ENCODE measurements at regions not wholly inside any gene's neighbourhood (a gene's known extent, or its start where the extent isn't known, plus 50 kb on each side); places are given as distances from the start of the nearest gene placed in this dataset.

DNA sequence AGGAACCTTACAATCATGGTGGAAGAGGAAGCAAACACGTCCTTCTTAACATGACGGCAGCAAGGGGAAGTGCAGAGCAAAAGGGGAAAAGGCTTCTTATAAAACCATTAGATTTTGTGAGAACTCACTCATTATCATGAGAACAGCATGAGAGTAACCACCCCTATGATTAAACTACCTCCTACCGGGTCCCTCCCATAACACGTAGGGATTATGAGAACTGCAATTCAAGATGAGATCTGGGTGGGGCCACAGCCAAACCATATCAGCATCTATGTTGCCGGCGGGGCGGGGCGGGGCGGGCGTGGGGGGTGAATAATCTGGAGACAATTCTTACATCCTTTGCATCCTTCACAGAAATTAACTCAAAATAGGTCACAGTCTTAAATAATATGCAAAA, 58.8 kb upstream of the GFPT2 start:
- Histone ChIP-seq H3K9me3 (ENCODE audit: control insufficient read depth, insufficient read depth, low read length) (no peaks in the 10 kb centered on the region), H3K27me3 (ENCODE audit: control insufficient read depth, insufficient read depth, low read length) (no peaks in the 10 kb centered on the region), H3K4me3 (ENCODE audit: low read length) (no peak overlapping the region), H3K27ac (ENCODE audit: low read length) (no peak overlapping the region), H3K4me1 (ENCODE audit: control insufficient read depth, insufficient read depth, low read length) (no peaks in the 10 kb centered on the region), H3K36me3 (ENCODE audit: control insufficient read depth, insufficient read depth, low read length) (no peaks in the 10 kb centered on the region)
- no peak for DNase-seq (ENCODE audit: low read depth, low spot score)
- WGBS (ENCODE audit: insufficient coverage, insufficient read length), result no CpG with 5 or more reads among the region's 10 CpGs

- WGBS (ENCODE audit: insufficient coverage, insufficient read length), result no CpG with 5 or more reads among the region's 4 CpGs
- Histone ChIP-seq H3K27ac (ENCODE audit: low read length) (no peak overlapping the region), H3K9me3 (ENCODE audit: control insufficient read depth, insufficient read depth, low read length) (no peaks in the 10 kb centered on the region), H3K27me3 (ENCODE audit: control insufficient read depth, insufficient read depth, low read length) (no peaks in the 10 kb centered on the region), H3K4me1 (ENCODE audit: control insufficient read depth, insufficient read depth, low read length) (no peaks in the 10 kb centered on the region), H3K4me3 (ENCODE audit: low read length) (no peak overlapping the region), H3K36me3 (ENCODE audit: control insufficient read depth, insufficient read depth, low read length) (no peaks in the 10 kb centered on the region)
- DNase-seq (ENCODE audit: low read depth, low spot score), result no peak
Measured at GRCh38 chr5:180414176-180414575, 61.0 kb upstream of the GFPT2 start.

- Histone ChIP-seq H3K36me3 (ENCODE audit: control insufficient read depth, insufficient read depth, low read length) (no peaks in the 10 kb centered on the region), H3K4me3 (ENCODE audit: low read length) (no peak overlapping the region), H3K9me3 (ENCODE audit: control insufficient read depth, insufficient read depth, low read length) (no peaks in the 10 kb centered on the region), H3K27ac (ENCODE audit: low read length) (no peak overlapping the region), H3K4me1 (ENCODE audit: control insufficient read depth, insufficient read depth, low read length) (no peaks in the 10 kb centered on the region), H3K27me3 (ENCODE audit: control insufficient read depth, insufficient read depth, low read length) (no peaks in the 10 kb centered on the region)
- WGBS (ENCODE audit: insufficient coverage, insufficient read length), result no CpG with 5 or more reads among the region's 3 CpGs
- no peak for DNase-seq (ENCODE audit: low read depth, low spot score)
Measured at GRCh38 chr5:180421672-180422071, 68.5 kb upstream of the GFPT2 start.

GRCh38 chr5:180423133-180423532, 70.0 kb upstream of the GFPT2 start:
- no peaks in the 10 kb centered on the region for H3K4me1 ChIP-seq (ENCODE audit: control insufficient read depth, insufficient read depth, low read length)
- no CpG with 5 or more reads among the region's 2 CpGs for WGBS (ENCODE audit: insufficient coverage, insufficient read length)
- no peaks in the 10 kb centered on the region for H3K36me3 ChIP-seq (ENCODE audit: control insufficient read depth, insufficient read depth, low read length)
- no peaks in the 10 kb centered on the region for H3K9me3 ChIP-seq (ENCODE audit: control insufficient read depth, insufficient read depth, low read length)
- no peak overlapping the region for H3K4me3 ChIP-seq (ENCODE audit: low read length)
- no peak for DNase-seq (ENCODE audit: low read depth, low spot score)
- H3K27me3 ChIP-seq (ENCODE audit: control insufficient read depth, insufficient read depth, low read length), result no peaks in the 10 kb centered on the region
- H3K27ac ChIP-seq (ENCODE audit: low read length), result no peak overlapping the region

DNA sequence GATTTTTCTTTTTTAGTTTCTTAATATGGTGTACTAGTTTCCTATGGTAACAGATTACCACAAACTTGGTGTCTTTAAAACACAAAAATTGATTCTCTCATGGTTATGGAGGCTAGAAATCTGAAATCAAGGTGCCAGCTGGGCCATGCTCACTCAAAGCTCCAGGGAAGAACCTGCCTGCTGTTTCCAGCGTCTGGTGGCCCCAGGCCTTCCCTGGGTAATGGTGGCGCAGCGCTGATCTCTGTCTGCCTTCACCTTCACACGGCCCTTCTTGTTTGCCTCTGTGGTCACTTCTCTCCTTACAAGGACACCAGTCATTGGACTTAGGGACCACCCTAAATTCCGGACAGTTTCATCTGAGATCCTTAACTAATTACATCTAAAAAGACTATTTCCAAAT, 70.5 kb upstream of the GFPT2 start:
- WGBS (ENCODE audit: insufficient coverage, insufficient read length), result no CpG with 5 or more reads among the region's 5 CpGs
- Histone ChIP-seq H3K27ac (ENCODE audit: low read length) (no peak overlapping the region), H3K4me3 (ENCODE audit: low read length) (no peak overlapping the region), H3K9me3 (ENCODE audit: control insufficient read depth, insufficient read depth, low read length) (no peaks in the 10 kb centered on the region), H3K27me3 (ENCODE audit: control insufficient read depth, insufficient read depth, low read length) (no peaks in the 10 kb centered on the region), H3K4me1 (ENCODE audit: control insufficient read depth, insufficient read depth, low read length) (no peaks in the 10 kb centered on the region), H3K36me3 (ENCODE audit: control insufficient read depth, insufficient read depth, low read length) (no peaks in the 10 kb centered on the region)
- DNase-seq (ENCODE audit: low read depth, low spot score), result no peak

- Histone ChIP-seq H3K9me3 (ENCODE audit: control insufficient read depth, insufficient read depth, low read length) (no peaks in the 10 kb centered on the region), H3K36me3 (ENCODE audit: control insufficient read depth, insufficient read depth, low read length) (no peaks in the 10 kb centered on the region), H3K27me3 (ENCODE audit: control insufficient read depth, insufficient read depth, low read length) (no peaks in the 10 kb centered on the region), H3K4me1 (ENCODE audit: control insufficient read depth, insufficient read depth, low read length) (no peaks in the 10 kb centered on the region), H3K27ac (ENCODE audit: low read length) (no peak overlapping the region), H3K4me3 (ENCODE audit: low read length) (no peak overlapping the region)
- DNase-seq (ENCODE audit: low read depth, low spot score), result no peak
- no CpG with 5 or more reads among the region's 7 CpGs for WGBS (ENCODE audit: insufficient coverage, insufficient read length)
Measured at GRCh38 chr5:180424094-180424493, 70.1 kb upstream of the CNOT6 start.

DNA sequence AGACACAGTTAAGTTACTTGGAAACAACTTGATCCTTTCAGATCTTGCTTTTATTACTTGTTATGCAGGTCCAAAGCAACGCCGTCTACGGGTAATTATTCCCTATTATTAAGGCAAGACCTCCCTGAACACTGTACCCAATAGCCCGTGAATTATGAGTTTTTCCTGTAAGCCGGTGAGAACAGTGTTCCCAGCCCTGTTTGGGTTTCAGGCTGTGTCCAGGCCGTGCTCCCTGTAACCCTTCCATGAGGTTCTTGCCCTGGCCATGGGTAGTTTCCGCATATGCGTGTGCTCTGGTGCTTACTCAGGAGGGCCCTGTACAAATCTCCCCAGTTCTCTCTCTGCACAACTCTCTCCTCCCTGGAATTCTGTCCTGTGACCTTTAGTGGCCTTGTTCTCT, 65.6 kb upstream of the CNOT6 start:
- no peak overlapping the region for H3K4me3 ChIP-seq (ENCODE audit: low read length)
- WGBS (ENCODE audit: insufficient coverage, insufficient read length), result no CpG with 5 or more reads among the region's 8 CpGs
- peaks cover 2% of the 10 kb centered on the region for H3K9me3 ChIP-seq (ENCODE audit: control insufficient read depth, insufficient read depth, low read length)
- H3K36me3 ChIP-seq (ENCODE audit: control insufficient read depth, insufficient read depth, low read length), result no peaks in the 10 kb centered on the region; the same call in 1 of the 2 replicates
- no peaks in the 10 kb centered on the region for H3K27me3 ChIP-seq (ENCODE audit: control insufficient read depth, insufficient read depth, low read length)
- no peak overlapping the region for H3K27ac ChIP-seq (ENCODE audit: low read length)
- H3K4me1 ChIP-seq (ENCODE audit: control insufficient read depth, insufficient read depth, low read length), result no peaks in the 10 kb centered on the region
- DNase-seq (ENCODE audit: low read depth, low spot score), result no peak

DNA sequence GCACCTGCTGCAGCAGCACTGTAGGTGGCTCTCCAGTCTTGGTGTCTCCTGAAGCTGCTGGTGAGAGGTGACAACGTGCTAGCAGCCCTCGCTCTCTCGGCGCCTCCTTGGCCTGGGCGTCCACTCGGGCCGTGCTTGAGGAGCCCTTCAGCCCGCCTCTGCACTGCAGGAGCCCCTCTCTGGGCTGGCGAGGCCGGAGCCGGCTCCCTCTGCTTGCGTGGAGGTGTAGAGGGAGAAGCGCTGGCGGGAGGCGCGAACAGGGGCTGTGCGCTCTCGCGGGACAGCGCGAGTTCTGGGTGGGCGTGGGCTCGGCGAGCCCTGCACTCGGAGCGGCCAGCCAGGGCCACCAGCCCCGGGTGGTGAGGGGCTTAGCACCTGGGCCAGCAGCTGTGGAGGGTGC, 62.2 kb upstream of the CNOT6 start:
- Histone ChIP-seq H3K4me3 (ENCODE audit: low read length) (no peak overlapping the region), H3K27ac (ENCODE audit: low read length) (no peak overlapping the region), H3K27me3 (ENCODE audit: control insufficient read depth, insufficient read depth, low read length) (no peaks in the 10 kb centered on the region), H3K36me3 (ENCODE audit: control insufficient read depth, insufficient read depth, low read length) (no peaks in the 10 kb centered on the region; the same call in 1 of the 2 replicates), H3K4me1 (ENCODE audit: control insufficient read depth, insufficient read depth, low read length) (no peaks in the 10 kb centered on the region), H3K9me3 (ENCODE audit: control insufficient read depth, insufficient read depth, low read length) (peaks cover 2% of the 10 kb centered on the region)
- DNase-seq (ENCODE audit: low read depth, low spot score), result no peak
- WGBS (ENCODE audit: insufficient coverage, insufficient read length), result no CpG with 5 or more reads among the region's 27 CpGs

GRCh38 chr5:180433032-180433422, 61.2 kb upstream of the CNOT6 start:
- Histone ChIP-seq H3K36me3 (ENCODE audit: control insufficient read depth, insufficient read depth, low read length) (no peaks in the 10 kb centered on the region; the same call in 1 of the 2 replicates), H3K27me3 (ENCODE audit: control insufficient read depth, insufficient read depth, low read length) (no peaks in the 10 kb centered on the region), H3K9me3 (ENCODE audit: control insufficient read depth, insufficient read depth, low read length) (peaks cover 2% of the 10 kb centered on the region), H3K27ac (ENCODE audit: low read length) (no peak overlapping the region), H3K4me3 (ENCODE audit: low read length) (no peak overlapping the region), H3K4me1 (ENCODE audit: control insufficient read depth, insufficient read depth, low read length) (no peaks in the 10 kb centered on the region)
- no CpG with 5 or more reads among the region's 6 CpGs for WGBS (ENCODE audit: insufficient coverage, insufficient read length)
- no peak for DNase-seq (ENCODE audit: low read depth, low spot score)

DNA sequence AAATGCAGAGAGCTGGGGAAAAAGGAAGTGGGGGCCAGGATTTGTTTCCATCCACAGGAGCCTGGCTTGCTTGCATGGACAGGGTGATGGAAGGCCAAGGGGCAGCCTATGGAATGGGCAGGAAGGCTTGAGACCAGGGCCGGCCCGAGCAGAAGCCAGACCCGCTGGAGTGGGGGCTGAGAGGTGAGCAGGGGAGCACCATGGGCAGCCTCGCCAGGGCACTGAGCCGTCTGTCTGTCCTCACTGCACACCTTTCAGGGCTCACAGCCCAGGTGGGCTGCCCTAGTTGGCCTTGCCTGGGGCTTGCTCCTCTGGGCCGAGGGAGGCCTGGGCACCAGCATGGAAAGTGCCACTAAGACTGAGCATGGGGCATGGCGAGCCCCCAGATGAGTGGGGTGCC, 58.6 kb upstream of the CNOT6 start:
- Histone ChIP-seq H3K9me3 (ENCODE audit: control insufficient read depth, insufficient read depth, low read length) (peaks cover 2% of the 10 kb centered on the region), H3K27ac (ENCODE audit: low read length) (no peak overlapping the region), H3K36me3 (ENCODE audit: control insufficient read depth, insufficient read depth, low read length) (no peaks in the 10 kb centered on the region; the same call in 1 of the 2 replicates), H3K4me1 (ENCODE audit: control insufficient read depth, insufficient read depth, low read length) (no peaks in the 10 kb centered on the region; the same call in 1 of the 2 replicates), H3K4me3 (ENCODE audit: low read length) (no peak overlapping the region), H3K27me3 (ENCODE audit: control insufficient read depth, insufficient read depth, low read length) (no peaks in the 10 kb centered on the region)
- WGBS (ENCODE audit: insufficient coverage, insufficient read length), result no CpG with 5 or more reads among the region's 7 CpGs
- DNase-seq (ENCODE audit: low read depth, low spot score), result no peak

- no peaks in the 10 kb centered on the region for H3K27me3 ChIP-seq (ENCODE audit: control insufficient read depth, insufficient read depth, low read length)
- peaks cover 2% of the 10 kb centered on the region for H3K9me3 ChIP-seq (ENCODE audit: control insufficient read depth, insufficient read depth, low read length)
- no peak overlapping the region for H3K4me3 ChIP-seq (ENCODE audit: low read length)
- H3K4me1 ChIP-seq (ENCODE audit: control insufficient read depth, insufficient read depth, low read length), result no peaks in the 10 kb centered on the region; the same call in 1 of the 2 replicates
- no CpG with 5 or more reads among the region's 13 CpGs for WGBS (ENCODE audit: insufficient coverage, insufficient read length)
- no peak overlapping the region for H3K27ac ChIP-seq (ENCODE audit: low read length)
- no peak for DNase-seq (ENCODE audit: low read depth, low spot score)
- no peaks in the 10 kb centered on the region; the same call in 1 of the 2 replicates for H3K36me3 ChIP-seq (ENCODE audit: control insufficient read depth, insufficient read depth, low read length)
Measured at GRCh38 chr5:180436275-180436674, 57.9 kb upstream of the CNOT6 start.

All from iPS DF 6.9 (cell line).